Brain pericyte (primary cell): ENCODE measurements at regions not wholly inside any gene's neighbourhood (a gene's known extent, or its start where the extent isn't known, plus 50 kb on each side); places are given as distances from the start of the nearest gene placed in this dataset.
"Not testable (repeated sequence)": the region's sequence is repeated elsewhere in the genome, so short reads cannot be mapped to it uniquely, and the experiment has no call there.

ENCODE experiments used
- DNase-seq: peaks from one replicate; pipeline ENCODE4 v3.0.0-alpha.2; 2012; ENCODE audit warnings: low read depth, low spot score

DNA sequence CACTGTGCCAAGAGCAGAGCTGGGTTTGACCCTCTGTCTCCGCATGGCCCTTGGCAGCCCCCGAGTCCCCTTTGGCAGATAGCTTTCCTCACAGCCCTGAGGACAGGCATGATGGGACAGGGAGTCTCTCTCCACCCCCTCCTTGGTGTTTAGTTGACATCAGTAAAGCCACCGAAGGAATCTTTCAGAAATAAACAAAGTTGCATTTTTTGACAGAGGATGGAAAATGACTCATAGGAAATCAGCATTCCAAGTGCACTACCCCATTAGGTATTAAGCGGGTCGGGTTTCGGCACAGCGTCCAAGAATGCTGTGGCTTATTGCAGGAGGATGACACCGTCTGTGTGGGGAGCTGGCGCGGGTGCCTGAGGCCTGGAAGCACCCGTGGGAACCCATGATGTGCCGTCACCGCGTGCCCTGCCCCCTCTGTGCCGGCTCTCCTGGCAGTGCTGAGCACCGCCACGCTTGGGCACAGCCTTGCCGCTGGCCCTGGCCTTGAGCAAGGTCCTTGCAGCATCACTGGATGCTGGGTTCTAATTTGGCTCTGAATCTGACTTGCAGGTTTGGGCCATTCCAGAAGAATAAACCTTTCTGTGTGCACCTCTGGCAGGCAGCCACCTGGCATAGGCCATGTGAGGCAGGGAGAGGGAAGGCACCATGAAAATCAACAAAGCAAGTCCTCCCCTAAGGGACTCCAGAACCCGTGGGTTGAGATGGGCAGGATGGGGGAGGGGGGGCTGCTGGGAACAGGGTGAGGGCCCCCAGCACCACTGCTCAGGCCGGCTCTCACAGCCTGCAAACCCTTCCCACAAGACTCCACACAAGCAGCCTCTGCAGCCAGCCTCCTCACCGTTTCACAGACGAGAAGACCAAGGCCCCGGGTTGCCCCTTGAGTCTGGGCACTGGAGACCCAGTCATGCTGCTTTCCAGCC lies 50.5 kb upstream of the ZNF469 start:
- DNase-seq, result peak; percentile 79

DNA sequence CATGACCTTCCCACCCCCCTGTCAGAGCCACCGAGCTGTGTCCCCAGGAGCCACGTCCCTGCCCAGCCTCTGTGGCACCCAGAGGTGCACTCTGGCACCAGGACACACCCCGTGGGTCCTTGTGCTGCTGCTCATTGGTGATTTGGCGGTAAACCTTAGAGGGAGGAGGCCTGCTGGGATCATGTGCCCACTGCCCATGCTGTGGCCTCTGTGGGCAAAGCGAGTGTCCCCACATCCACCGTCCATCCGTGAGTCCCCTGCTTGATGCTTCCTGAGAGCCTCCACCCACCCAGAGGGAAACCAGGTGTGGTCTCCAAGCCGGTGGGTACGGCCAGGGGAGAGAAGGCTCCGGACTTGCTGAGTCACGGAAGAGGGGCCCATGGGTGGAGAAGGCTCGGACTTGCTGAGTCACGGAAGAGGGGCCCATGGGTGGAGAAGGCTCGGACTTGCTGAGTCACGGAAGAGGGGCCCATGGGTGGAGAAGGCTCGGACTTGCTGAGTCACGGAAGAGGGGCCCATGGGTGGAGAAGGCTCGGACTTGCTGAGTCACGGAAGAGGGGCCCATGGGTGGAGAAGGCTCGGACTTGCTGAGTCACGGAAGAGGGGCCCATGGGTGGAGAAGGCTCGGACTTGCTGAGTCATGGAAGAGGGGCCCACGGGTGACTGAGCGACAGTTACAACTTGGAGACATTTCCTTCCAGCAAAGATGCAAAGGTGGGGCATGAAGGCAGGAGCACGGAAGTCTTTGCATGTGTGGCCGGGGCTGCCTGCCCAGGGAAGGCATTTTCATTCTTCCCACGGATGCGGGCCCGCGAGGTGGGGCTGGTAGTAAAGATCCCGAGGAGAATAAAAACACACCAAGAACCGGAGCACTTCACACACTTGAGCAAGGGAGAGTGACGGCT lies 49.6 kb upstream of the ZNF469 start:
- not testable (repeated sequence) for DNase-seq
